DND-41 (cell line): ENCODE measurements at regions not wholly inside any gene's neighbourhood (a gene's known extent, or its start where the extent isn't known, plus 50 kb on each side); places are given as distances from the start of the nearest gene placed in this dataset.

Experiments used
- EZH2 ChIP-seq: IDR thresholded peaks from 3 replicates; pipeline ENCODE4 v1.6.1; 2012; ENCODE audit warnings: borderline replicate concordance, low read depth, mild to moderate bottlenecking, moderate library complexity, low read length, inconsistent platforms; ENCODE audit not compliant: severe bottlenecking
- TF ChIP-seq, protein P1 (sequence below): IDR thresholded peaks from 2 replicates; pipeline ENCODE4 v1.5.1; 2012; ENCODE audit warnings: borderline replicate concordance, low read length, moderate library complexity, mild to moderate bottlenecking; ENCODE audit not compliant: poor library complexity, severe bottlenecking; ENCODE audit errors: extremely low read depth

DNA sequence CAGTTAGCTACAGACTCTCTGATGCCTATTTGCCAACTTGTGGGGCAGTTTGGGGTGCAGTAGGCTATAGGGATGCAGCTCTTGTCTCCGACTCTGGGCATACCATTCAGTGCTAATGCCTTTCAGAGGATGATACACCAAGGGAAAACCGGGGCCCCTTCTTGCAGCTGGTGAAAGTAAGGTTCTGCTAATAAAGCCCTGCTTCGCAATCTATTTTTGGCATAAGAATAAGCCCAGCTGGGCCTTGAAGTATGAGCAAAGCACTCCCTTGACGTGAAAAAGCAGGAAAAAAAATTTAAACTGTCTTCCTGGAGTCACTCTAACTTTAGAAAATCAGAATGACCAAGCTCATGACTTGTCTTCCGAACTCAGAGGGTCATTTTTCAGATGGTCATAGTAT, 124.1 kb upstream of the RBM19 start:
- TF ChIP-seq, protein P1, sequence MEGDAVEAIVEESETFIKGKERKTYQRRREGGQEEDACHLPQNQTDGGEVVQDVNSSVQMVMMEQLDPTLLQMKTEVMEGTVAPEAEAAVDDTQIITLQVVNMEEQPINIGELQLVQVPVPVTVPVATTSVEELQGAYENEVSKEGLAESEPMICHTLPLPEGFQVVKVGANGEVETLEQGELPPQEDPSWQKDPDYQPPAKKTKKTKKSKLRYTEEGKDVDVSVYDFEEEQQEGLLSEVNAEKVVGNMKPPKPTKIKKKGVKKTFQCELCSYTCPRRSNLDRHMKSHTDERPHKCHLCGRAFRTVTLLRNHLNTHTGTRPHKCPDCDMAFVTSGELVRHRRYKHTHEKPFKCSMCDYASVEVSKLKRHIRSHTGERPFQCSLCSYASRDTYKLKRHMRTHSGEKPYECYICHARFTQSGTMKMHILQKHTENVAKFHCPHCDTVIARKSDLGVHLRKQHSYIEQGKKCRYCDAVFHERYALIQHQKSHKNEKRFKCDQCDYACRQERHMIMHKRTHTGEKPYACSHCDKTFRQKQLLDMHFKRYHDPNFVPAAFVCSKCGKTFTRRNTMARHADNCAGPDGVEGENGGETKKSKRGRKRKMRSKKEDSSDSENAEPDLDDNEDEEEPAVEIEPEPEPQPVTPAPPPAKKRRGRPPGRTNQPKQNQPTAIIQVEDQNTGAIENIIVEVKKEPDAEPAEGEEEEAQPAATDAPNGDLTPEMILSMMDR: no peak
- TF ChIP-seq EZH2: no peak
